ENCODE measurements at regions not wholly inside any gene's neighbourhood (a gene's known extent, or its start where the extent isn't known, plus 50 kb on each side); places are given as distances from the start of the nearest gene placed in this dataset.

DNA sequence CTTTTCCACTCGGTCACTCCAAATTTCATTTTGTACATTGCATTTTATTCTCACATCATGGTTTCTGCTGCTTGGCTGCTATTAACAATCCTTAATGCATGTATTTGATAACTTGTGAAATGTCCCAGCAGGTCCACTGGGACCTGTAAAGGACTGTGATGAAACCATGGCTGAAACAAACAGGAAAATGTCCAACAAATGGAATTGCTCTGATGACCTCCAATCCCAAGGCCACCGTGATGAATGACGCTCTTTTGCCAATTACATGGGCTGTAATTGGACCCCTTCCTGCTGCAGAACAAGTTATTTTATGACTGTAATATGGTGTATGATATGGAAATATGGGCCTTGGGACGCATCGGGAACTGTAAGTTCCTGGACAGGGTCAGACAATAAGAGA lies 224.2 kb upstream of the CXCR4 start:
- Mint-ChIP-seq H3K27me3 (ENCODE audit: low read depth) (no peaks in the 10 kb centered on the region), H3K9me3 (peaks cover 7 to 12% of the 10 kb centered on the region in 2 experiments; a peak in 4 of 5 replicates), H3K4me1 (no peaks in the 10 kb centered on the region), H3K27ac (no peak overlapping the region), H3K4me3 (no peak overlapping the region), H3K36me3 (ENCODE audit: insufficient read depth in 1 of 3, low read depth in 3 of 3) (peaks cover 0 to 10% (median 3%) of the 10 kb centered on the region in 3 experiments; a peak in 3 of 7 replicates)
- H2BK120ac ChIP-seq (ENCODE audit: low read depth, low read length, poor library complexity, severe bottlenecking): no peak overlapping the region
- no peak overlapping the region for H2AK5ac ChIP-seq (ENCODE audit: insufficient read length, low read length)
- no peak overlapping the region for H3K9ac ChIP-seq (ENCODE audit: extremely low read depth, insufficient read length, low read length)
- no CpG with 5 or more reads among the region's 5 CpGs for WGBS (ENCODE audit: extremely low coverage, insufficient read length, low lambda C conversion rate)
- H4K20me1 ChIP-seq (ENCODE audit: control insufficient read depth, insufficient read depth, insufficient read length): no peaks in the 10 kb centered on the region
- no peak overlapping the region for H4K91ac ChIP-seq (ENCODE audit: insufficient read length, low read depth, low read length)
- no peaks in the 10 kb centered on the region for H3K79me1 ChIP-seq (ENCODE audit: insufficient read depth, low read depth, low read length, poor library complexity, severe bottlenecking)
- DNase-seq: no peak
- no peak overlapping the region for H3K23ac ChIP-seq (ENCODE audit: insufficient read length, low read depth, low read length)
- H3K9me3 ChIP-seq (ENCODE audit: control insufficient read depth, low read depth, low read length): no peaks in the 10 kb centered on the region
- H2AFZ ChIP-seq (ENCODE audit: low read length): no peak overlapping the region
- no peak overlapping the region for H3K56ac ChIP-seq (ENCODE audit: insufficient read length, low read depth, low read length)
- no peak overlapping the region for H3T11ph ChIP-seq (ENCODE audit: low read length)
- H3K27me3 ChIP-seq (ENCODE audit: insufficient read depth, low read length): no peaks in the 10 kb centered on the region; the same call in 1 of the 2 replicates
- no peak overlapping the region for H3K4ac ChIP-seq (ENCODE audit: low read depth, low read length)
- H3K27ac ChIP-seq (ENCODE audit: insufficient read length, low read depth, low read length): no peak overlapping the region
- H2BK5ac ChIP-seq (ENCODE audit: insufficient read length, low read length): no peak overlapping the region
- no peak overlapping the region for H4K8ac ChIP-seq (replicated peaks; ENCODE audit: insufficient read length, low read depth, low read length)
- no peak overlapping the region for H2BK15ac ChIP-seq (ENCODE audit: low read depth, low read length)
- TF ChIP-seq CTCF (conservative IDR thresholded peaks at IDR 0.05): no peak
- H3K14ac ChIP-seq (ENCODE audit: insufficient read depth, low read length): no peak overlapping the region
- H2BK12ac ChIP-seq (ENCODE audit: insufficient read length, low read depth, low read length): no peak overlapping the region
- H3K4me1 ChIP-seq (ENCODE audit: insufficient read depth, low read length): no peaks in the 10 kb centered on the region
- H3K18ac ChIP-seq (ENCODE audit: insufficient read length, low read depth, low read length): no peak overlapping the region
- H2BK20ac ChIP-seq (ENCODE audit: low read depth, low read length, poor library complexity, severe bottlenecking): no peak overlapping the region
- H3K79me2 ChIP-seq (ENCODE audit: insufficient read depth, low read length): no peaks in the 10 kb centered on the region
- H4K5ac ChIP-seq (ENCODE audit: insufficient read length, low read depth, low read length): no peak overlapping the region
- H3K23me2 ChIP-seq (ENCODE audit: insufficient read length, low read depth, low read length, poor library complexity, severe bottlenecking): no peaks in the 10 kb centered on the region
- no peak overlapping the region for H3K4me2 ChIP-seq (ENCODE audit: insufficient read depth, insufficient read length, low read length)
